ENCODE measurements at regions not wholly inside any gene's neighbourhood (a gene's known extent, or its start where the extent isn't known, plus 50 kb on each side); places are given as distances from the start of the nearest gene placed in this dataset.

- 71% methylated on average over 14 of the region's 14 CpGs for whole genome bisulfite sequencing (ENCODE audit: low lambda C conversion rate, missing lambda C conversion rate)
- TF ChIP-seq EZH2phosphoT487 (IDR thresholded peaks at IDR 0.05; ENCODE audit: low read depth, severe bottlenecking, unreplicated experiment) (no peak), CTCF (IDR thresholded peaks at IDR 0.05; ENCODE audit: poor library complexity) (no peak), EZH2 (IDR thresholded peaks at IDR 0.05; ENCODE audit: borderline replicate concordance) (no peak)
- H3K9me2 ChIP-seq (replicated peaks; ENCODE audit: insufficient read depth) = no peaks in the 10 kb centered on the region
- H3K27ac ChIP-seq = peak overlapping the region; percentile 29
- no peak overlapping the region for H3K4me3 ChIP-seq
- H2AFZ ChIP-seq = no peak overlapping the region
- no peak for DNase-seq (ENCODE audit: low spot score)
- H3K79me2 ChIP-seq = no peaks in the 10 kb centered on the region
- H3K27me3 ChIP-seq = no peaks in the 10 kb centered on the region
- no peaks in the 10 kb centered on the region for H4K20me1 ChIP-seq (ENCODE audit: insufficient read depth, poor library complexity, severe bottlenecking)
- no peak overlapping the region for H3K4me2 ChIP-seq
- H3K9me3 ChIP-seq (ENCODE audit: low read depth) = no peaks in the 10 kb centered on the region
- no peaks in the 10 kb centered on the region for H3K36me3 ChIP-seq (replicated peaks; ENCODE audit: insufficient read depth, low read depth)
- peaks cover 7% of the 10 kb centered on the region for H3K4me1 ChIP-seq (ENCODE audit: insufficient read depth)
Measured at GRCh38 chr10:110426294-110427181, 71.2 kb upstream of the DUSP5 start.

GRCh38 chr10:110429301-110429700 is 68.4 kb upstream of the DUSP5 start:
- H3K4me1 ChIP-seq (ENCODE audit: insufficient read depth) = peaks cover 7% of the 10 kb centered on the region
- 59% methylated on average over 2 of the region's 2 CpGs for WGBS (ENCODE audit: low lambda C conversion rate, missing lambda C conversion rate)
- no peak overlapping the region for H3K4me2 ChIP-seq
- H3K36me3 ChIP-seq (replicated peaks; ENCODE audit: insufficient read depth, low read depth) = no peaks in the 10 kb centered on the region
- DNase-seq (ENCODE audit: low spot score) = no peak
- H3K27ac ChIP-seq = no peak overlapping the region
- no peaks in the 10 kb centered on the region for H3K27me3 ChIP-seq
- no peak overlapping the region for H3K4me3 ChIP-seq
- no peaks in the 10 kb centered on the region for H3K9me2 ChIP-seq (replicated peaks; ENCODE audit: insufficient read depth)
- TF ChIP-seq CTCF (IDR thresholded peaks at IDR 0.05; ENCODE audit: poor library complexity) (no peak), EZH2phosphoT487 (IDR thresholded peaks at IDR 0.05; ENCODE audit: low read depth, severe bottlenecking, unreplicated experiment) (no peak), EZH2 (IDR thresholded peaks at IDR 0.05; ENCODE audit: borderline replicate concordance) (no peak)
- H3K79me2 ChIP-seq = no peaks in the 10 kb centered on the region
- no peaks in the 10 kb centered on the region for H4K20me1 ChIP-seq (ENCODE audit: insufficient read depth, poor library complexity, severe bottlenecking)
- H3K9me3 ChIP-seq (ENCODE audit: low read depth) = no peaks in the 10 kb centered on the region
- H2AFZ ChIP-seq = no peak overlapping the region

- Histone ChIP-seq H3K27me3 (no peaks in the 10 kb centered on the region), H3K9me2 (replicated peaks; ENCODE audit: insufficient read depth) (no peaks in the 10 kb centered on the region), H3K79me2 (no peaks in the 10 kb centered on the region), H3K4me1 (ENCODE audit: insufficient read depth) (peaks cover 7% of the 10 kb centered on the region), H3K4me2 (no peak overlapping the region), H3K4me3 (no peak overlapping the region), H3K36me3 (replicated peaks; ENCODE audit: insufficient read depth, low read depth) (no peaks in the 10 kb centered on the region), H4K20me1 (ENCODE audit: insufficient read depth, poor library complexity, severe bottlenecking) (no peaks in the 10 kb centered on the region), H3K27ac (no peak overlapping the region), H3K9me3 (ENCODE audit: low read depth) (no peaks in the 10 kb centered on the region), H2AFZ (no peak overlapping the region)
- TF ChIP-seq CTCF (IDR thresholded peaks at IDR 0.05; ENCODE audit: poor library complexity) (no peak), EZH2phosphoT487 (IDR thresholded peaks at IDR 0.05; ENCODE audit: low read depth, severe bottlenecking, unreplicated experiment) (no peak)
- no peak for DNase-seq (ENCODE audit: low spot score)
- 85% methylated on average over 13 of the region's 13 CpGs for WGBS (ENCODE audit: low lambda C conversion rate, missing lambda C conversion rate)
Measured at GRCh38 chr10:110430340-110431273, 67.1 kb upstream of the DUSP5 start.
